ENCODE measurements at regions not wholly inside any gene's neighbourhood (a gene's known extent, or its start where the extent isn't known, plus 50 kb on each side); places are given as distances from the start of the nearest gene placed in this dataset.

- no peak for DNase-seq (ENCODE audit: low read depth)
- no peaks in the 10 kb centered on the region for H3K36me3 ChIP-seq (ENCODE audit: control insufficient read depth, insufficient read depth, low read length)
- ChIA-PET POLR2A (no interaction called here), CTCF (no interaction called here)
- no peak overlapping the region for H3K4me3 ChIP-seq (ENCODE audit: low read depth, low read length)
- no peaks in the 10 kb centered on the region for H3K27me3 ChIP-seq (ENCODE audit: control insufficient read depth, insufficient read depth, low read length)
- TF ChIP-seq CTCF (IDR thresholded peaks at IDR 0.05; ENCODE audit: insufficient read depth, low read depth, low read length), result no peak
Measured at GRCh38 chr12:128114485-128114884, 152.5 kb upstream of the TMEM132C start.

DNA sequence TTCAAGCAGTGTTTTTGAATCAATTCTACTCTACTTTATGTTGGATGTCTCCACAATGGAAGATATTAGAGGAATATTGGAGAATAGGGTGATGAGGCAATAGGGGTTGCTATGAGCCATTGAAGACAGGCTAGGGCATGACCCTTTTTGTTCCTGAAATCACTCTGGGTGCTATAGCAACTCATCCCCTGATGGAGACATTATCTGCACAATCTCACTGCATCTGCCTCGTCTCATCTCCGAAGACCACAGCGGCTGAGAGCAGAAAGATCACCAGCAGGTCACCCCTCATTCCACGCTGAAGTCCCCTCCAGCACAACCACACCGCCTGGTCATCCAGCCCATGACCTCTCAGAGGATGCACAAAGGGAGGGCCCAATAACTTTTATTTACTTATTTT, 150.4 kb upstream of the TMEM132C start:
- Histone ChIP-seq H3K27me3 (ENCODE audit: control insufficient read depth, insufficient read depth, low read length) (no peaks in the 10 kb centered on the region), H3K4me3 (ENCODE audit: low read depth, low read length) (no peak overlapping the region), H3K36me3 (ENCODE audit: control insufficient read depth, insufficient read depth, low read length) (no peaks in the 10 kb centered on the region)
- DNase-seq (ENCODE audit: low read depth), result no peak
- CTCF ChIA-PET, result no interaction called here
- TF ChIP-seq CTCF (IDR thresholded peaks at IDR 0.05; ENCODE audit: insufficient read depth, low read depth, low read length), result no peak
- POLR2A ChIA-PET, result no interaction called here

DNA sequence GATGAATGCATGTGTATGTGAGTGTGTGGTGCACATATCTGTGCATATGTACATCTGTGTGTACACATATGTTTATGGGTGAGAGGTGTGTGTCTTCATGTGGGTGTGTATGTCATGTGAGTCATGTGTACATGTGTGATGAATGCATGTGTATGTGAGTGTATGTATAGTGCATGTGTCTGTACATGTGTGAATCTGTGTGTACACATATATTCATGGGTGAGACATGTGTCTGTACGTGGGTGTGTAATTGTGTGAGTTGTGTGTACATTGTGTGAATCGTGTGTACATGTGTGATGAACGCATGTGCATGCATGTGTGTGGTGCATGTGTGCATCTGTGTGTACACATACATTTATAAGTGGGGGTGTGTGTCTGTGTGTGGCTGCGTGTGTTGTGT, 146.9 kb upstream of the TMEM132C start:
- POLR2A ChIA-PET, result no interaction called here
- no peaks in the 10 kb centered on the region for H3K27me3 ChIP-seq (ENCODE audit: control insufficient read depth, insufficient read depth, low read length)
- CTCF ChIA-PET, result no interaction called here
- H3K36me3 ChIP-seq (ENCODE audit: control insufficient read depth, insufficient read depth, low read length), result no peaks in the 10 kb centered on the region
- no peak for TF ChIP-seq CTCF (IDR thresholded peaks at IDR 0.05; ENCODE audit: insufficient read depth, low read depth, low read length)
- H3K4me3 ChIP-seq (ENCODE audit: low read depth, low read length), result no peak overlapping the region
- no peak for DNase-seq (ENCODE audit: low read depth)

DNA sequence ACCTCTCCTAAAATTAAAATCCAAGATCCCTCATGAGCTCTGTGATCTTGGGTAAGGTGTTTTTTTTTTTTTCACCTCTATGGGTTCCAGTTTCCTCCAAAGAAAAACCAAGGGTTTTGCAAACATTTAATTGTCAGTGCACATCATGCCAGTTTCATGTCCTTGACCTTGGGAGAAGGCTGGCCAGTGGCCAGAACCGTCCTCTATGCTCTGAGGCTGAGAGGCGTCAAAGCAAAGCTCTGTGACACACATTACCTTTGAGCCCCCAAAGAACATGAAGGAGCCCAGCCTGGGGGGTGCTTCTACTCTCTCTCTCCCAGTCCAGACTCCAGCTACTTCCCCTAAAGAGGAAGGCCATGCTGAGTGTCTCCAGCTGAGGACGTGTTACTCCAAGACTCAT, 145.5 kb upstream of the TMEM132C start:
- ChIA-PET CTCF (no interaction called here), POLR2A (no interaction called here)
- Histone ChIP-seq H3K36me3 (ENCODE audit: control insufficient read depth, insufficient read depth, low read length) (no peaks in the 10 kb centered on the region), H3K27me3 (ENCODE audit: control insufficient read depth, insufficient read depth, low read length) (no peaks in the 10 kb centered on the region), H3K4me3 (ENCODE audit: low read depth, low read length) (no peak overlapping the region)
- no peak for TF ChIP-seq CTCF (IDR thresholded peaks at IDR 0.05; ENCODE audit: insufficient read depth, low read depth, low read length)
- no peak for DNase-seq (ENCODE audit: low read depth)

GRCh38 chr12:128123096-128123495, 143.9 kb upstream of the TMEM132C start:
- Histone ChIP-seq H3K27me3 (ENCODE audit: control insufficient read depth, insufficient read depth, low read length) (no peaks in the 10 kb centered on the region), H3K36me3 (ENCODE audit: control insufficient read depth, insufficient read depth, low read length) (no peaks in the 10 kb centered on the region), H3K4me3 (ENCODE audit: low read depth, low read length) (no peak overlapping the region)
- ChIA-PET POLR2A (no interaction called here), CTCF (no interaction called here)
- no peak for DNase-seq (ENCODE audit: low read depth)
- no peak for TF ChIP-seq CTCF (IDR thresholded peaks at IDR 0.05; ENCODE audit: insufficient read depth, low read depth, low read length)
